Eye (tissue), 1 donor: ENCODE measurements at regions not wholly inside any gene's neighbourhood (a gene's known extent, or its start where the extent isn't known, plus 50 kb on each side); places are given as distances from the start of the nearest gene placed in this dataset.
"Not testable (repeated sequence)": the region's sequence is repeated elsewhere in the genome, so short reads cannot be mapped to it uniquely, and the experiment has no call there.

Experiments
- DNase-seq: peaks from one replicate; pipeline ENCODE4 v3.0.0-alpha.2; 2015

DNA sequence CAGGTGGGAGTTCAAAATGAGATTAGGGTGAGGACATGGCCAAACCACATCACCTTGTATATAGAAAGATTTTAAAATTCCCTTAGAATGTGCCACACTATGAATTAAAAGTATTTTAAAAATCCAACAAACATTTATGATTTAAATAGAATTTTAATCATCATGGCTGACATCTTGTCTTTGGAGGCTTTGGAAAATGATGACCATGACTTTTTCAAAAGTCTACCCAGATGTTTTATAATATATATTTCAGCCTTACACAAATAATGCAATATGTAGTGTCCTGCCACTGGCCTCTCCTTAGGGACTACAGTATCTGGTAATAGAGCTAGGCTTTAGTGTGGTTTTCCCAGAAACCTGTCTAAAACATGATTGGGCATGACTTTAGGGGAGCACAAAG lies 1353.4 kb upstream of the GOT2 start:
- DNase-seq: no peak

DNA sequence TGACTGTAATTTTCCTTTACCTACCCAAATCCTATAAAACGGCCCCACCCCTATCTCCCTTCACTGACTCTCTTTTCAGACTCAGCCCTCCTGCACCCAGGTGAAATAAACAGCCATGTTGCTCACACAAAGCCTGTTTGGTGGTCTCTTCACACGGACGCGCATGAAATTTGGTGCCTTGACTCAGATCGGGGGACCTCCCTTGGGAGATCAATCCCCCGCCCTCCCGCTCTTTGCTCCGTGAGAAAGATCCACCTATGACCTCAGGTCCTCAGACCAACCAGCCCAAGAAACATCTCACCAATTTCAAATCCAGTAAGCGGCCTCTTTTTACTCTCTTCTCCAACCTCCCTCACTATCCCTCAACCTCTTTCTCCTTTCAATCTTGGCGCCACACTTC lies 1344.7 kb upstream of the GOT2 start:
- DNase-seq: not testable (repeated sequence)

GRCh38 chr16:60077861-60078260 lies 1343.7 kb upstream of the GOT2 start:
- no peak for DNase-seq

DNA sequence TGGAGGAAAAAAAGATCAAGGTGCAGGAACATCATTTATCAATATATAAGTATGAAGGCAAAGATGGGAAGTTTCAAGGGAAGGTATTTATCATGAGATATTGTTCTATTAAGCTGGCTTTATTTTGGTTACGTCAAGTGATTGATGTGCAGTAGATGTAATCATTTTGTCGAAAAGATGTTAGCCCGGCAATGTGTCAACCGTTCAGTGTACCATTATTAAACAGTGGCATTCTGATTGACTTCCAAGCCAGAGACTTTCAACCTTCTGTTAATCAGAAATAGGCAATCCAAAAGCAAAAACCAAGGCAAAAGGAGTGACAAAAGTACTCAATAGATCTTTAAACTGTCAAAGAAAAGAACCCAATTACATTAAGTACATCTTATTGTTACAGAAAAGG lies 1340.3 kb upstream of the GOT2 start:
- no peak for DNase-seq

DNA sequence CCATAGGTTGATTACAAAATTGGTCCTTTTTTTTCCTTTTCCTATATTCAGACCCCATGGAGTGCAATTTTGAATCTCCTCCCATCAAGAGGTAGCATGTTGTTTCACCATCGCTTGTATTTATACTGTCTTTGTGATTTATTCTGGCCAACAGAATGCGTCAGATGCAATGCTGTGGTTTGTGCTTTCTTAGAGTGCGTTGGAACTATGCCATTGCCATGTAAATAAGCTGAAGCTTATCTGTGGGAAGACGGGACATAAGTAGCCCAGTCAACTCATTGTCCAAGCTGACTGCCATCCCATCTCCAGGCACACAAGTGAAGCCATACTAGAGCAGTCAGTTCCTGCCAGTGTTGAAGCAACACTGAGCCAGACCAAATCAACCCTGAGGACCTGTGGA lies 1339.3 kb upstream of the GOT2 start:
- DNase-seq: no peak

GRCh38 chr16:60064026-60064425 lies 1329.9 kb upstream of the GOT2 start:
- DNase-seq: no peak

DNA sequence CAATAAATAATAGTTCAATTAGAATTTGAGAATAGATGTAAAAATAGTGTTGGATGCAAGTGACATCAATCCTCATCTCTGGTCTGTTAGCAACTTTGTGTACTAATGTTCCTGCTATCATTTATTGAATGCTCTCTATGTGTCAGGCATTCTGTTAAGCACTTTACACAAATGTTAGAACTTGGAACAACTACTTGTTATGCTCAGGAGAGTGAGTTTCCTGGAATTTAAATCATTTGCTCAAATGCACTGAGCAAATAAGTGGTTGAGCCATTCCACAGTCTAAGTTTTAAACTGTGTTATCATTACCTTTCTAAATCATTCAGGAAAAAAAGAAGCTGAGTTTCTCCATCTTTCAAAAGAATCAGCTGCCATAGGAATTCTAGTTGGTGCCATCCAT lies 1327.3 kb upstream of the GOT2 start:
- DNase-seq: peak; percentile 3

DNA sequence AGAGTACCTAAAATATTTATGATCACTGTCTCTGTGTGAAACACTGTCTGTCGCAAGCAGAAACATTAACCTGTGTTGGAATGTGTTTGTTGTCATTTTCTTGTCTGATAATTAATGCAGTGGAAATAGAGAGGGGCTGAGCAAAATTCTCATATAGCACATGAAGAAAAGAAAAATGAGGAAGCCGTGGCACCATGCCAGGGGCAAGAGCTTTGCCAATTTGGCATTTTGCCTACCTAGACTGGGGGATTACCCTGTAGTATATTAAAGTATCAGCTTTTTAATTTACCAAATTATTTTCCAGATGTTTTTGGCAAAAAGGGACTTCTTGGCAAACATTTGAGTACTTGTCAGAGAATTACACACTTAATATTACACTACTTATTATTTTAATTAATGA lies 1326.6 kb upstream of the GOT2 start:
- peak; percentile 32 for DNase-seq

GRCh38 chr16:60059141-60059540 lies 1325.0 kb upstream of the GOT2 start:
- DNase-seq: no peak

DNA sequence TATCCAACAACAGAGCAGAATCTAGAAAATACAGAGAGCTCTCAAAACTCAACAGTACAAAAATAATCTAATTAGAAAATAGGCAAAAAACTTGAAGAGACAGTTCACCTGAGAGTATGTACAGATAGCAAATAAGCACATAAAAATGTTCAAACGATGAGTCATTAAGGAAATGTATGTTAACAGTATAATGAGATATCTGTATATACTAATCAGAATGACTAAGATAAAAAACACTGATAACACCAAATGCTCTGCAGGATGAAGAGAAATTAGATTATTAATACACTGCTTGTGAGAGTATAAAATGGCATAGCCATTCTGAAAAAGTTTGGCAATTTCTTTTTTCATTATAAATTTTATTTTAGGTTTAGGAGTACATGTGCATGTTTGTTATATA lies 1307.6 kb upstream of the GOT2 start:
- DNase-seq: no peak

DNA sequence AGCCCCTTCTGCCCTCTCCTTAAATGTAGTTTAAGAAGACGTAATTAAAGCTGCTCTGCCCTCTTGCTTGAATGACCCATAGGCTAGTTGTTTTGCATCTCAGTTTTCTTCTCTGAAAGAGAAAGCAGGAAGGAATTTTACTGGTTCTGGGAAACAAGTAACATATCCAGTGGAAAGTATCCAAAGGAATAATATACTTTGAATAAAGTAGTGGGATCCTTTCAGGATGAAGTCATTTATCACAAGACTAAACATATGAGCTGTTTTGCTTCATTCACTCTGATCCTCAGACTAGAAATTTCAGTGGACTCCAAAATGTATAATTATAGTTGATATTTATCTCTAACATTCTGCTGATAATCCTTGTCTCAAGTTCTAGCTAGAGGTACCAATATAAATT lies 1297.6 kb upstream of the GOT2 start:
- peak; percentile 3 for DNase-seq

DNA sequence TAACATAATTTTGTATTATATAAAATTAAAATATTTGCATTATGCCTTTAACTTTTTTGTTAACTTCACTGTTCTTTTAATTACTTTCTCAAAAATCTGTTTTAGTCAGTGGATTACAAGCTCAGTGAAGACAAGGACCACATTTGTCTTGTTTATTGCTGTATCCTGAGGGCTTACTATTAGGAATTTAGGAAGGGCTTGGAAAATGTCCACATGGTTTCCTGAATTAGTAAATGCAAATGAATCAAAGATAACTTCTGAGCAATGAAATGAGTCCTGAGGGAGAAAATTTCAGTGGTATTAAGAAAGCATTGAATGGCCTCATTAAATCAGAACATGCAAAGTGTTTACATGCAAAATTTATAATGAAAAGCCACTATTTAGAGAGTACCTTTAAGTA lies 1293.2 kb upstream of the GOT2 start:
- DNase-seq: no peak

DNA sequence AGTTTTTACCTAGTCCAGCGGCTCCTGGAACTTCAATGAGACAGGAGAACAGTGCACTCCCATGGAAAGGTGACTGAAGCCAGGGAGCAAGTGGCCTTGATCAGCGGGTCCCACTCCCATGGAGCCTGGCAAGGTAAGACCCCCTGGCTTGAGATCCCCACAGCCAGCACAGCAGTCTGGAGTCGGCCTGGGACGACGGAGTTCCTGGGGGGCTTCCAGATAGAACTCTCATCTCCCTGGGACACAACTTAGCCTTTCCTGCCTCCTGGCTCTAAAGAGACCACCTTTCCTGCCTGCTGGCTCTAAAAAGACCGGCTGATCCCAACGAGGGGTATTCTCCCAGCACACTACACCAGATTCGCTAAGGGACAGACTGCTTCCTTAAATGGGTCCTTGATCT lies 1279.0 kb upstream of the GOT2 start:
- no peak for DNase-seq

GRCh38 chr16:60001523-60001922 lies 1267.4 kb upstream of the GOT2 start:
- no peak for DNase-seq

- no peak for DNase-seq
Observed at GRCh38 chr16:59997706-59998105, 1263.6 kb upstream of the GOT2 start.

- no peak for DNase-seq
Observed at GRCh38 chr16:59993101-59993500, 1259.0 kb upstream of the GOT2 start.

GRCh38 chr16:59991171-59991570 lies 1257.1 kb upstream of the GOT2 start:
- no peak for DNase-seq

GRCh38 chr16:59988591-59988990 lies 1254.5 kb upstream of the GOT2 start:
- DNase-seq: no peak

- DNase-seq: no peak
Observed at GRCh38 chr16:59975953-59976352, 1241.8 kb upstream of the GOT2 start.

DNA sequence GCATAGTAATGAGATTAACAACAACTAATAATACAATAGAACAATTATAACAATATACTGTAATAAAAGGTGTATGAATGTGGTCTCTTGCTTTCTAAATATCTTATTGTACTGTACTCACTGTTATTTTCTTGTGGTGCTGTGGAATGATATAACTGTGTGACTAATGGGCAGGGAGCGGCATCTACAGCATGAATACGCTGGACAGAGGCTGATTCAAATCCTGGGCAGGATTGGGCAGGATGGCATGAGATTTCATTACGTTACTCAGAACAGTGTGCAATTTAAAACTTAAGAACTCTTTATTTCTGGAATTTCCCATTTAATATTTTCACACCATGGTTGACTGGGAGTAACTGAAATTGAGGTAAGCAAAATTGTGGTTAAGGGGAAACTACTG lies 1239.8 kb upstream of the GOT2 start:
- DNase-seq: no peak

- DNase-seq: no peak
Observed at GRCh38 chr16:59971264-59971663, 1237.1 kb upstream of the GOT2 start.

GRCh38 chr16:59964232-59964924 lies 1230.3 kb upstream of the GOT2 start:
- DNase-seq: no peak

- DNase-seq: no peak
Observed at GRCh38 chr16:59959311-59959710, 1225.2 kb upstream of the GOT2 start.

DNA sequence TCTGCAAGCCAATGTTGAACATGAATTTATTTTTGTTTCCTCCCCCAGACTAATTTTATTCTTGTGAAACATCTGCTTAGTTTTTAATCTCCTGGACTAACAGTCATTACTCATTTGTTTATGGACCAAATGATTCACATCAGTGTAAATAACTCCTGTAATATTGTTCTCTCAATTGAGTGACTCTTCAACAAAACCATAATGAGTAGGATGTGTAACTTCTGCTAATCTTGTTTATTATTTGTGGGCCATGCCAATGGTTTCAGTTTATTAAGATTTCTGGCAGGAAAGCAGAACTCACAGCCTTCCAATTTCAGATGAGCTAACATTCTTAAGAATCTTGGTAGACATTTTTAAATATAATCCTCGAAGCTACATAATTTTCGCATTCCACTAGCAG lies 1216.3 kb upstream of the GOT2 start:
- no peak for DNase-seq

- DNase-seq: not testable (repeated sequence)
Observed at GRCh38 chr16:59944041-59944440, 1209.9 kb upstream of the GOT2 start.

DNA sequence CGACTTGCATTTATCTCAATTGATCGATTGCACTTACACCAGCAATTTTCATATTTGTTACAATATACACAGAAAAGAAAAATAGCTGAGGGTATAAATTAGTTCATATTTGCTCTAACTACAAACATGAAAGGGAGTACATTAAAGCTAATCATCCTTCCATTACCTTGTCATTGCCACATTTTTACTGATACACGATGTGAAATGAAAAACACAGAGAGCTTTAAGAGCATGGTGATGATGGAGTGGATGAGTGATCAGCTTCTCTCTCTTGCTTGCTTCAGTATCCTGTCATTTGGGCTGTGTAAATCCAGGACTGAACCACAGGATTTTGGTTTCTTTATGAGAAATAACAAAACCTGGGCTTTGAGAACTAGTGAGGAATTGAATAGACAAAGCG lies 1207.5 kb upstream of the GOT2 start:
- no peak for DNase-seq
